MV-4-11 (cell line): ENCODE measurements at regions not wholly inside any gene's neighbourhood (a gene's known extent, or its start where the extent isn't known, plus 50 kb on each side); places are given as distances from the start of the nearest gene placed in this dataset.
A peak's percentile ranks its signal among the peaks of the same experiment; 100 is the strongest.

Experiments used
- DNase-seq: peaks from one replicate; lab custom pipeline; 2025; lab: John Stamatoyannopoulos, UW

DNA sequence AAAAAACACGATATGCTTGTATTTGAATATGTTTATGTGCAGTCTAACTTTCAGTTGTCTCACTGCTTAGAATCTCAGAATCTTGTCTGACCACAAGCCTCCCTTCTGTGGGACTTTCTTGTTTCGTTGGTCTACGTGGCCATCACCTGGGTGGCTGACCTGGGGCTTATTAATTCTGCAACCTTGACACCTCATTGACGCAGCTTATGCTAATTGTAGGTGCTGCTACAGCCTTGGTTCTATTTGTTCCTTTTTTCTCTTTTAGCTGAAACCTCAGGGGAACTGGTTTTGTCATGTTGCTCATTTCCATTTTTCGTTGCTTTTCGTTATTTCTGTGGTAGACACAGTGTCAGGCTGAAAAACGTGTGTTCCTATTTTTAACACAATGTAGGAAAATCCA lies 273.7 kb downstream of the SLC4A3 start:
- peak; percentile 84 for DNase-seq

DNA sequence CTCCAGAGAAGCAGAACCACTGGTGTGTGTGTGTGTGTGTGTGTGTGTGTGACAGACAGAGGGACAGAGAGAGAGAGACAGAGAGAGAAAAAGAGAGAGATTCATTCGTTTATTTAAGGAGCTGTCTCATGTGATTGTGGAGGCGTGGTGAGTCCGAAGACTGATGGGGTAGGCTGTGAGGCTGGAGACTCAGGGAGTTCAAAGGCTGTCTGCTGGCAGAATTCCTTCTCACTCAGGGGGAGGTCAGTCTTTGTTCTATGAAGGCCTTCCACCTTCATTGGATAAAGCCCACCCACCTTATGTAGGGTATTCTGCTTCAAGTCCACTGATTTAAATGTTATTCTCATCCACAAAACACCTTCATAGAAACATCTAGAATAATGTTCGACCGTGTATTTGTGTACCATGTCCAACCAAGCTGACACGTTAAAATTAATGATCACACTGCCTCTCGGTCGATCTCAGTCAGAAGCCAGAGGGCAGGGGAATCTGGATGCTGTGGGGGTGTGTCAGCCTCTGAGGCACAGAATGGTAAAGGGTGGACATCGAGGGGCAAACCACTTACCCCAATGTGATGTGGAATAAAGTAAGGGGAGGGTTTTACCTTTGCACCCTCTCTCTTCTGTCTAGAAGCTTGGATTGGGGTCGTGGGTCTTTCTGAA lies 275.6 kb downstream of the SLC4A3 start:
- DNase-seq: no peak

DNA sequence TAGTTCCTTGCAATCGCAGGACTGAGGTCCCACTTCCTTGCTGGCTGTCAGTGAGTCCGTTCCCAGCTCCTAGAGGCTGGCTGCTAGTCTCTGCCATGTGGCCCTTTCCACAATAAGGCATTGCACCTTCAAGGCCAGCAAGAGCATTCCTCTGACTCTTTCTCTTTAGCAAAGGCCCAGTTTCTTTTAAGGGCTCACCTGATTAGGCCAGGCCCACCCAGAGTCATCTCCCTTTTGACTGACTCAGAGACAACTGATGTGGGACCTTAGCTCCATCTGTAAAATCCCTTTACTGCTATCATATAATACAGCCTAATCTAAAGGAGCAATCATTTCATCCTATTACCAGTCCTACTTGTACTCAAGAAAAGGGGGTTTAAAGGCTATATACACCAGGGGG lies 278.2 kb downstream of the SLC4A3 start:
- DNase-seq: no peak

GRCh38 chr2:219906114-219907010 lies 278.9 kb downstream of the SLC4A3 start:
- DNase-seq: no peak

DNA sequence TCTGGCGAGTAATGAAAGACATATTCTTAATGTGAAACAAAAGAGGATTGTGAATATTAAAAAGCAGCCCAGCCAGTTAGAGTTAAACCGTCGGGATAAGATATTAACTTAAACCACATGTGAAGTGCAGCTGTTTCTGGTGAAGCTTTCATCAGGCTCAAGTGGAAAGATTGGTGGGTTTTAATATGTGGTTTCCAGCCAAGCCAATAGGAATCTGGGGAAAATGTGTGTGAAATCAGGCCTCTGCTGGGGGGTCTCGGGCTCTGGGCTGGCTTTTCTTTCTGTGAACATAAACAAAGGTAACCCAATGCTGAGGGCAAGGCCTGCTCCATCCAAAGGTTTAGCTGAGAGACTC lies 279.6 kb downstream of the SLC4A3 start:
- no peak for DNase-seq

GRCh38 chr2:219908538-219908937 lies 281.1 kb downstream of the SLC4A3 start:
- no peak for DNase-seq

DNA sequence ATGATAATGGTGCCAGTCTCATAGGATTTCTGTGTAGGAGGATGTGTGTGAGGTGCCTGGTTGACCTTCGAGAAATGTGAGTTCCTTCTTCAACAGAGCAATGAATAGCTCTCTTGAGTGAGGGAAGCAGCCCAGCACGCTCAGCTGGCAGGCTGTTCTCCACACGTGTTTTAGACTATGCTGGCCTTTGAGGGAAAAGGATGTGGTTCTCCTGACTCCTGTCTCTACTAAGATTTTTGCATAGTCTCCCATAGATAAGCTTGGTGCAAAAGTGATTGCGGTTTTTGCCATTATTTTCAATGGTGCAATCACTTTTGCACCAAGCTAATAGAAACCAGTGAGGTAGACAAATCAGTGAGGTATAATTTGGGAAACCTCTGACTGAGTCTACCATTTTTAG lies 284.1 kb downstream of the SLC4A3 start:
- no peak for DNase-seq

GRCh38 chr2:219912491-219912921 lies 285.1 kb downstream of the SLC4A3 start:
- DNase-seq: no peak

DNA sequence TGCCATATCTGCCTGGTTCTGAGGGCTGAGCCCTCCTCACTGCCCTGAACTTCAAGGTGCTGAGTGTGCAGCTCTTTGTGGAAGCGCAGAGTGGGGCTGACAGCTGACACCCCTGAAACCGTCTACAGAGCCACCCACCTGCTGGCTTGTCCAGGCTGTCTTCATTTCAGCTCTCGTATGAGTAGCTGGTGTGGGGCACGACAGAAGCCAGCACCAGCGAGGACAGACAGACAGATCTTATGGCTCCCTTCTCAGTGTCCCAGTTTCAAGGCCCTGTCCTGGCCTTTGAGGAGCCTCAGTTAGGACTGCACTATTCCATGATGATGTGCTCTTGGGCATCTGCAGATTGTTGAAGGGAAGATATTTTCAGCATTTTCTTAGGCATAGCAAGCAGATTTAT lies 287.1 kb downstream of the SLC4A3 start:
- DNase-seq: no peak

- DNase-seq: no peak
Observed at GRCh38 chr2:219916281-219916680, 288.9 kb downstream of the SLC4A3 start.

- DNase-seq: peak; percentile 69
Observed at GRCh38 chr2:219916726-219917440, 289.5 kb downstream of the SLC4A3 start.

- no peak for DNase-seq
Observed at GRCh38 chr2:219918254-219918653, 290.8 kb downstream of the SLC4A3 start.

- no peak for DNase-seq
Observed at GRCh38 chr2:219918944-219919343, 291.5 kb downstream of the SLC4A3 start.

- DNase-seq: no peak
Observed at GRCh38 chr2:219919506-219919905, 292.1 kb downstream of the SLC4A3 start.

DNA sequence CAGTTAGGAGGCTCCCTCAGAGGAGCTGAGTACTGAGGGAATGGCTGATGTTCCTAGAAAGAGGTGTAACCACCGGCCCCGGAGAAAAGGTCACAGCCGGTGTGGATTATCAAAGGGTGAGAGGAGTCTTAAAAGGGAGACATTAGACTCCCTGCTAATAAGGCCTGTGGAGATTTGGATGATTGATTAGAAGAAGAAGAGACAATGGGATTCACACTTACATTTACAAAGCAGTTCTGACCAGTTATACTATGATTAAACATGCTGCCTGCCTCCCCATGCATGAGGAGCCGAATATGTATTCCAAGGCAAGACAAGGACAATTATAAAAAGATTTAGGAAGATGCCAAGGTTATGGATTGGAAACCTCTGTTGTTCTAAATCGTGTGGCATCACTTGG lies 302.4 kb downstream of the SLC4A3 start:
- no peak for DNase-seq

- DNase-seq: no peak
Observed at GRCh38 chr2:219939647-219940046, 312.2 kb downstream of the SLC4A3 start.

DNA sequence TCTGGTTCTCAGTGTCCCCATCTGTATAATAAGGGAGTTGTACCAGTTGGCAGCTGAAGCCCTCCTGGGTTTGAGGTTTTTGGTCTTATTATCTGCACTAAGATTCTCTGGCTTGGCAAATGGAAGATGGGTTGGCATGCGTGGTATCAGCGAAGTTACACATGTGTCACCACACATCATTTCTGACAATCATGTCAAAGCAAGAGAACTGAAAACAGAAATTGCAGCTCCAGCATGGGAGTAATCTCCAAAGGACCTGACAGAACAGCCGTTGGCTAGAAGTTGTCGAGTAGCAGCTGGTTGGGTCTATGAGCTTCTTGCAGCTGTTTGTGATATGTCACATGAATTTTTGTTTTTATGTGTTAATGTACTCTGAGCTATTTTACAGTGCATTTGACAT lies 317.4 kb downstream of the SLC4A3 start:
- DNase-seq: no peak

- DNase-seq: no peak
Observed at GRCh38 chr2:219946021-219946420, 318.6 kb downstream of the SLC4A3 start.

- no peak for DNase-seq
Observed at GRCh38 chr2:219946529-219946928, 319.1 kb downstream of the SLC4A3 start.

GRCh38 chr2:219947575-219947974 lies 320.1 kb downstream of the SLC4A3 start:
- no peak for DNase-seq

GRCh38 chr2:219949053-219949452 lies 321.6 kb downstream of the SLC4A3 start:
- DNase-seq: no peak

DNA sequence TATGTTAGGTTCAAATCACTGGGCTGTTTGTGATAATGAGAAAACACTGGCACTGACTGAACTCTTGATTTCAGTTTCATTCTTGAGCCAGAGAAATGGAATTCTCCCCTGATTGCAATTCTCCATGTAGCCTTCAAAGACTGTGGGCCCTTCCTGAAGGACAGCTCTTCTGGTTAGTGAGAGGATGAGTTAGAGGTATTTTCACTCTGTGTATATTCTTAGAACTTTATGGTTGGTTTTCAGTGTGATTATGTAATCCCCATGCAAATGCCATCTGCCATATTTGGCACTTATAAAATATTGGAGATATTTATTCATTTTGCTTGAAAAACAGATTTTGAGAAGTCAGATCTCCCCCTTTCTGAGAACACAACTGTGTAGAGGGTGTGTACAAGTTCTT lies 323.7 kb downstream of the SLC4A3 start:
- no peak for DNase-seq

DNA sequence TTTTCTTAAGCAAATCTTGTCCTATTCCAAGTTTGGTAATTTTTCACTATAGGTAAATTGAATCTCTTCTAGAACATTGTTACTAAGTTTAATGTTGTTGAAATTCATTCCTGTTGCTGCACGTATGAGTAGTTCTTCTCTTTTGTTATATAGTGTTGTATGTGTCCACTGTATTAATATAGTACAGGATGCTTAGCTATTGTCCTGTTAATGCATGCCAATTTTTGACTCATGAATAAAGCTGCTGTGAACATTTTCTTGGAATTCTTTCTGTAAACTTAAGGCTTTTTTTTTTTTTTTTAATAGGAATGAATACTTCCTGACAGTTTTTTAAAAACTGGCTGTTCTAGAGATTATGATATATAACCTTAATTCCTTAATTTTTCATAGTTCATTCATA lies 326.9 kb downstream of the SLC4A3 start:
- DNase-seq: no peak
